ENCODE measurements at regions not wholly inside any gene's neighbourhood (a gene's known extent, or its start where the extent isn't known, plus 50 kb on each side); places are given as distances from the start of the nearest gene placed in this dataset.
"Not testable (repeated sequence)": the region's sequence is repeated elsewhere in the genome, so short reads cannot be mapped to it uniquely, and the experiment has no call there.

- Mint-ChIP-seq H3K4me3 (no peak overlapping the region), H3K4me1 (peaks cover 3% of the 10 kb centered on the region), H3K9me3 (no peaks in the 10 kb centered on the region), H3K36me3 (no peaks in the 10 kb centered on the region), H3K27ac (no peak overlapping the region), H3K27me3 (ENCODE audit: insufficient read depth, low read depth) (peaks cover 3% of the 10 kb centered on the region)
- H3K4me3 ChIP-seq = no peak overlapping the region
- H3K4me2 ChIP-seq = no peak overlapping the region
- no peak overlapping the region for H2AFZ ChIP-seq (replicated peaks)
- no peak overlapping the region for H3K9ac ChIP-seq
- TF ChIP-seq CTCF (IDR thresholded peaks at IDR 0.05) (no peak), EZH2phosphoT487 (IDR thresholded peaks at IDR 0.05) (no peak), EZH2 (IDR thresholded peaks at IDR 0.05) (no peak)
- H3F3A ChIP-seq (ENCODE audit: low read depth) = no peaks in the 10 kb centered on the region
- H3K9me3 ChIP-seq (ENCODE audit: low read depth) = no peaks in the 10 kb centered on the region
- no peak overlapping the region for H3K27ac ChIP-seq
- no peaks in the 10 kb centered on the region for H3K79me2 ChIP-seq (ENCODE audit: low read depth)
- H3K4me1 ChIP-seq = peaks cover 16% of the 10 kb centered on the region
- H3K27me3 ChIP-seq = no peaks in the 10 kb centered on the region
- H3K36me3 ChIP-seq = no peaks in the 10 kb centered on the region
- peak; percentile 31 for DNase-seq (ENCODE audit: low spot score)
- H4K20me1 ChIP-seq (ENCODE audit: low read depth) = no peaks in the 10 kb centered on the region
These were observed 900.3 kb downstream of the DSC3 start for GRCh38 chr18:30142248-30142647.

- H3K27ac Mint-ChIP-seq; H3K27me3 Mint-ChIP-seq (ENCODE audit: insufficient read depth, low read depth); H3F3A ChIP-seq (ENCODE audit: low read depth); H3K36me3 Mint-ChIP-seq; H4K20me1 ChIP-seq (ENCODE audit: low read depth); H3K27me3 ChIP-seq; H3K27ac ChIP-seq; H3K36me3 ChIP-seq; H3K9me3 ChIP-seq (ENCODE audit: low read depth); DNase-seq (ENCODE audit: low spot score); H3K4me1 Mint-ChIP-seq; H3K9me3 Mint-ChIP-seq; H3K9ac ChIP-seq; H3K4me3 ChIP-seq; H3K4me3 Mint-ChIP-seq; H2AFZ ChIP-seq (replicated peaks); H3K79me2 ChIP-seq (ENCODE audit: low read depth); H3K4me2 ChIP-seq: not testable (repeated sequence)
- peaks cover 16% of the 10 kb centered on the region for H3K4me1 ChIP-seq
These were observed 901.0 kb downstream of the DSC3 start for GRCh38 chr18:30141506-30141905.

GRCh38 chr18:30139631-30140287 is 902.8 kb downstream of the DSC3 start:
- no peak overlapping the region for H3K27ac ChIP-seq
- H3K9me3 ChIP-seq (ENCODE audit: low read depth) = no peaks in the 10 kb centered on the region
- Mint-ChIP-seq H3K9me3 (no peaks in the 10 kb centered on the region), H3K36me3 (no peaks in the 10 kb centered on the region), H3K4me1 (peaks cover 3% of the 10 kb centered on the region), H3K27ac (no peak overlapping the region), H3K27me3 (ENCODE audit: insufficient read depth, low read depth) (peaks cover 3% of the 10 kb centered on the region), H3K4me3 (no peak overlapping the region)
- no peak overlapping the region for H2AFZ ChIP-seq (replicated peaks)
- H3K4me1 ChIP-seq = peaks cover 16% of the 10 kb centered on the region
- no peaks in the 10 kb centered on the region for H3K27me3 ChIP-seq
- no peaks in the 10 kb centered on the region for H4K20me1 ChIP-seq (ENCODE audit: low read depth)
- DNase-seq (ENCODE audit: low spot score) = no peak
- no peaks in the 10 kb centered on the region for H3K36me3 ChIP-seq
- no peaks in the 10 kb centered on the region for H3K79me2 ChIP-seq (ENCODE audit: low read depth)
- H3K9ac ChIP-seq = no peak overlapping the region
- no peak overlapping the region for H3K4me2 ChIP-seq
- H3F3A ChIP-seq (ENCODE audit: low read depth) = no peaks in the 10 kb centered on the region
- H3K4me3 ChIP-seq = no peak overlapping the region
- TF ChIP-seq CTCF (IDR thresholded peaks at IDR 0.05) (no peak), EZH2 (IDR thresholded peaks at IDR 0.05) (no peak), EZH2phosphoT487 (IDR thresholded peaks at IDR 0.05) (no peak)

- H3K4me1 Mint-ChIP-seq = no peaks in the 10 kb centered on the region
- Histone ChIP-seq H3K27ac (no peak overlapping the region), H2AFZ (replicated peaks) (no peak overlapping the region)
These were observed 906.6 kb downstream of the DSC3 start for GRCh38 chr18:30135938-30136337.

More at GRCh38 chr18:30135938-30136337, 906.6 kb downstream of the DSC3 start:
- no peak overlapping the region for H3K4me3 ChIP-seq
- H3K4me1 ChIP-seq = peaks cover 10% of the 10 kb centered on the region
- Mint-ChIP-seq H3K9me3 (no peaks in the 10 kb centered on the region), H3K27ac (no peak overlapping the region), H3K4me3 (no peak overlapping the region), H3K27me3 (ENCODE audit: insufficient read depth, low read depth) (no peaks in the 10 kb centered on the region), H3K36me3 (no peaks in the 10 kb centered on the region)
- TF ChIP-seq EZH2 (IDR thresholded peaks at IDR 0.05) = no peak
- TF ChIP-seq CTCF (IDR thresholded peaks at IDR 0.05) = no peak
- TF ChIP-seq EZH2phosphoT487 (IDR thresholded peaks at IDR 0.05) = no peak
- H3K9me3 ChIP-seq (ENCODE audit: low read depth) = no peaks in the 10 kb centered on the region
- DNase-seq (ENCODE audit: low spot score) = no peak
- no peaks in the 10 kb centered on the region for H3K27me3 ChIP-seq
- no peak overlapping the region for H3K4me2 ChIP-seq
- no peaks in the 10 kb centered on the region for H4K20me1 ChIP-seq (ENCODE audit: low read depth)
- H3K79me2 ChIP-seq (ENCODE audit: low read depth) = no peaks in the 10 kb centered on the region
- no peaks in the 10 kb centered on the region for H3F3A ChIP-seq (ENCODE audit: low read depth)
- no peak overlapping the region for H3K9ac ChIP-seq
- H3K36me3 ChIP-seq = no peaks in the 10 kb centered on the region
